ENCODE measurements at regions not wholly inside any gene's neighbourhood (a gene's known extent, or its start where the extent isn't known, plus 50 kb on each side); places are given as distances from the start of the nearest gene placed in this dataset.

DNA sequence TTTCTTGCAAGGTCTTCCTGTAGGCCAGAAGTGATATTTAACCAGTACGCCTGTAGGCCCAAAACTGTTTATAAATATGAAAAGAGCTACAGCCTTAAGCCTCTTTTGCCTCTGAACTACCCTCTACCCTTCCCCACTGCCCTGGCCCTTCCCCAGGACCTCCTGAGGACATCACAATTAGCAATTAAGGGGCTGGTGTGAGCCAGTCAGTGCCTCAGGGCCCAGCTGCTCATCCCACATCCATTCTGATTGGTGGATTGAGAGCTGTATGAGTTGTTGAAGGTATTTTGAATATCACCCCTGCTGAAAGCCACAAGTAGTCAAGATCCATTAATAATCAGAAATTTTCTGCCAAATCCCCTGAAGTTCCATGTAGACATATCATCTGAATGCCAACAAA lies 126.3 kb upstream of the TACR1 start:
- H3K4me1 ChIP-seq (ENCODE audit: low read depth, poor library complexity, severe bottlenecking): no peaks in the 10 kb centered on the region
- no peaks in the 10 kb centered on the region for H3K27me3 ChIP-seq (ENCODE audit: insufficient read depth, low read depth)
- H3K79me2 ChIP-seq (ENCODE audit: insufficient read depth, low read depth): no peaks in the 10 kb centered on the region
- no peak overlapping the region for H3K4me3 ChIP-seq (IDR thresholded peaks at IDR 0.05; ENCODE audit: insufficient read depth, low read depth, low read length)
- H3K36me3 ChIP-seq (ENCODE audit: insufficient read depth): no peaks in the 10 kb centered on the region
- no peak overlapping the region for H3K9ac ChIP-seq
- TF ChIP-seq, protein P1, sequence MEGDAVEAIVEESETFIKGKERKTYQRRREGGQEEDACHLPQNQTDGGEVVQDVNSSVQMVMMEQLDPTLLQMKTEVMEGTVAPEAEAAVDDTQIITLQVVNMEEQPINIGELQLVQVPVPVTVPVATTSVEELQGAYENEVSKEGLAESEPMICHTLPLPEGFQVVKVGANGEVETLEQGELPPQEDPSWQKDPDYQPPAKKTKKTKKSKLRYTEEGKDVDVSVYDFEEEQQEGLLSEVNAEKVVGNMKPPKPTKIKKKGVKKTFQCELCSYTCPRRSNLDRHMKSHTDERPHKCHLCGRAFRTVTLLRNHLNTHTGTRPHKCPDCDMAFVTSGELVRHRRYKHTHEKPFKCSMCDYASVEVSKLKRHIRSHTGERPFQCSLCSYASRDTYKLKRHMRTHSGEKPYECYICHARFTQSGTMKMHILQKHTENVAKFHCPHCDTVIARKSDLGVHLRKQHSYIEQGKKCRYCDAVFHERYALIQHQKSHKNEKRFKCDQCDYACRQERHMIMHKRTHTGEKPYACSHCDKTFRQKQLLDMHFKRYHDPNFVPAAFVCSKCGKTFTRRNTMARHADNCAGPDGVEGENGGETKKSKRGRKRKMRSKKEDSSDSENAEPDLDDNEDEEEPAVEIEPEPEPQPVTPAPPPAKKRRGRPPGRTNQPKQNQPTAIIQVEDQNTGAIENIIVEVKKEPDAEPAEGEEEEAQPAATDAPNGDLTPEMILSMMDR (conservative IDR thresholded peaks at IDR 0.05; ENCODE audit: low read depth, low read length): no peak
- H2AFZ ChIP-seq (ENCODE audit: low read depth): no peak overlapping the region
- H3K4me2 ChIP-seq: no peak overlapping the region
- H3K27ac ChIP-seq: no peak overlapping the region
- no peaks in the 10 kb centered on the region for H4K20me1 ChIP-seq (ENCODE audit: insufficient read depth)

DNA sequence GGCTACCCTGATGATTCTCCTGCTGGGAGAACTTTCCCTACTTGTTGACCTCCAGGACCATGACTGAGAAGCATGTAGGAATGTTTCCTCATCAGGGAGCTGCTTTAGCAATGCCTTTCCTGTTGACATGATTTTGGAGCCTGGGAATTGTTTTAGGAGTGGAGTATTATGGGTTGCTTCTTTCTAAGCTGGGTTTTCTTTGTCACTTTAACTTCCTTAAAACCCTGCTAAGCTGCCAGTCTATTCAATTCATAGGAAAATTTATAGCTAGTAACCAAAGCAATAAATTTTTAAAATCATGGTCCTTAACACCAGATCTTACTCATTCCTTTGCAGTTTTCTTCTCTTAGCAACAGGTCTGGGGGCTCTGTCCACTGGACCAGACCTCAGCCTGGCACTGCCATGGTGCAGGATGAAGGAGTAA lies 125.6 kb upstream of the TACR1 start:
- Histone ChIP-seq H3K36me3 (ENCODE audit: insufficient read depth) (no peaks in the 10 kb centered on the region), H3K4me3 (IDR thresholded peaks at IDR 0.05; ENCODE audit: insufficient read depth, low read depth, low read length) (no peak overlapping the region), H3K27me3 (ENCODE audit: insufficient read depth, low read depth) (no peaks in the 10 kb centered on the region), H3K9ac (no peak overlapping the region), H4K20me1 (ENCODE audit: insufficient read depth) (no peaks in the 10 kb centered on the region), H2AFZ (ENCODE audit: low read depth) (no peak overlapping the region), H3K27ac (no peak overlapping the region), H3K4me2 (no peak overlapping the region), H3K79me2 (ENCODE audit: insufficient read depth, low read depth) (no peaks in the 10 kb centered on the region), H3K4me1 (ENCODE audit: low read depth, poor library complexity, severe bottlenecking) (no peaks in the 10 kb centered on the region)
- TF ChIP-seq, protein P1 (conservative IDR thresholded peaks at IDR 0.05; ENCODE audit: low read depth, low read length): no peak

DNA sequence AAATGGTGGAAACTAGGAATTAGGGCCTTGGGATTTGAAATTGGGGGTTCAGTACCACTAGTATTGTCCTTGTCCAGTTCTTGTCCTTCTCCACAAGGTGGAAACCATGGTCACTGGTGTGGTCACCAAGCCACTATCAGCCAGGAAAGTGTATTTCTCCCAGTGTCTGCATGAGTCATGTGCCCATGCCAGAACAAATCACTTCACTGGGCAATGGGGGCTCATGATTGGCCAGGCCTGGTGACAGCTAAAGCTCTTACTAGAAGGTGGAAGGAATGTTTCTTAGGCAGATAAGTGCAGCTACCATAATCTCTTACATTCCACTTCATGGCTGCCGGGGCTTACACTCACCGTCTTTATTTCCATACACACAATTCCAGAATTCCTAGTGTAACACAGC lies 124.8 kb upstream of the TACR1 start:
- no peaks in the 10 kb centered on the region for H3K4me1 ChIP-seq (ENCODE audit: low read depth, poor library complexity, severe bottlenecking)
- no peak overlapping the region for H3K4me3 ChIP-seq (IDR thresholded peaks at IDR 0.05; ENCODE audit: insufficient read depth, low read depth, low read length)
- no peak overlapping the region for H2AFZ ChIP-seq (ENCODE audit: low read depth)
- H3K4me2 ChIP-seq: no peak overlapping the region
- H3K79me2 ChIP-seq (ENCODE audit: insufficient read depth, low read depth): no peaks in the 10 kb centered on the region
- no peak overlapping the region for H3K27ac ChIP-seq
- H3K9ac ChIP-seq: no peak overlapping the region
- TF ChIP-seq, protein P1 (conservative IDR thresholded peaks at IDR 0.05; ENCODE audit: low read depth, low read length): no peak
- no peaks in the 10 kb centered on the region for H3K36me3 ChIP-seq (ENCODE audit: insufficient read depth)
- H3K27me3 ChIP-seq (ENCODE audit: insufficient read depth, low read depth): no peaks in the 10 kb centered on the region
- H4K20me1 ChIP-seq (ENCODE audit: insufficient read depth): no peaks in the 10 kb centered on the region

DNA sequence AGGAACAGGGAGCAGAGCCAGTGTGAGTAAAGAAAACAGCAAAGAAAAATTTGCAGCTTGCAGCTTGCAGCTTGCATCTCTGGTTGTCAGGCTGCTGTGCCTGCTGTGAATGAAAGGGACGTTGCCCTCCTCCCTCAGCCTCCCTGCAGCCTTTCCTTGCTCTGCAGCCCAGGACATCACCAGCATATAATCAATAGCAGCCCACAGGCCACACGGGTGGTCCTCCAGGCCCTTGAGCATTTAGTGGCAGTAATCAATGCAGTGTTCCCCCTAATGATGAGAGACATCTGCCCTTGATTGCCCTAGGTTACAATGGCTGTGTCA lies 122.2 kb upstream of the TACR1 start:
- Histone ChIP-seq H3K27ac (no peak overlapping the region), H4K20me1 (ENCODE audit: insufficient read depth) (no peaks in the 10 kb centered on the region), H3K36me3 (ENCODE audit: insufficient read depth) (no peaks in the 10 kb centered on the region), H3K4me2 (no peak overlapping the region), H3K9ac (no peak overlapping the region), H2AFZ (ENCODE audit: low read depth) (no peak overlapping the region), H3K27me3 (ENCODE audit: insufficient read depth, low read depth) (no peaks in the 10 kb centered on the region), H3K79me2 (ENCODE audit: insufficient read depth, low read depth) (no peaks in the 10 kb centered on the region), H3K4me3 (IDR thresholded peaks at IDR 0.05; ENCODE audit: insufficient read depth, low read depth, low read length) (no peak overlapping the region), H3K4me1 (ENCODE audit: low read depth, poor library complexity, severe bottlenecking) (no peaks in the 10 kb centered on the region)
- TF ChIP-seq, protein P1 (conservative IDR thresholded peaks at IDR 0.05; ENCODE audit: low read depth, low read length): no peak

Measured in KMS-11 (cell line).